ENCODE measurements at regions not wholly inside any gene's neighbourhood (a gene's known extent, or its start where the extent isn't known, plus 50 kb on each side); places are given as distances from the start of the nearest gene placed in this dataset.
A peak's percentile ranks its signal among the peaks of the same experiment; 100 is the strongest.

- H3K4me3 ChIP-seq, result no peak overlapping the region
- DNase-seq, result no peak
- H3K9me3 ChIP-seq, result no peaks in the 10 kb centered on the region
- intact Hi-C loops (cut with DNase I), result no loop called here
- no peak overlapping the region for H3K27ac ChIP-seq
- no peak for TF ChIP-seq CTCF (IDR thresholded peaks at IDR 0.05)
- H3K36me3 ChIP-seq, result no peaks in the 10 kb centered on the region
- no peaks in the 10 kb centered on the region for H3K27me3 ChIP-seq (ENCODE audit: low read depth)
- no peaks in the 10 kb centered on the region for H3K4me1 ChIP-seq
- ATAC-seq, result peak; percentile 50 to 52
Measured at GRCh38 chr5:61245486-61245885, 83.2 kb upstream of the SMIM15 start.

DNA sequence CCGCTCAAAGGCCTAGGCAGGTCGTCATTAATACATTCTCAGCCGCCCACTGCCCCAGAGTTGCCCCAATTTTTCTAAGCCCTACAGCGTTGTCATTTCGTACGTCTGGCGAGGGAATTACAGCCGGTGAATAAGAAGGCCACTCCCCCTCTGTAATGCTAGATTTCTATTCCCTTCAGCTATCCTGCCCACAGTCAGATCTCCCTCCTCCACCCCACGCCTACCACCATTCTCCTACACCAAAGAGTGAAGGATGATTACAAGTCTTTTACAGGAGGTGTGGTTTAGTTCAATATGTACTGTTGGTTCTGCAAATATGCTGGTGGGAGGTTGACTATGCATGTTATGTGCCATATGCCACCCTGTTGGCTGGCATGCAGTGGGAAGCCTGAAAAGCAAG lies 83.7 kb upstream of the SMIM15 start:
- TF ChIP-seq CTCF (IDR thresholded peaks at IDR 0.05), result no peak
- intact Hi-C loops (cut with DNase I), result no loop called here
- ATAC-seq, result peak in 1 of 2 donors; percentile 16
- H3K4me3 ChIP-seq, result no peak overlapping the region
- H3K4me1 ChIP-seq, result no peaks in the 10 kb centered on the region
- H3K36me3 ChIP-seq, result no peaks in the 10 kb centered on the region
- no peaks in the 10 kb centered on the region for H3K9me3 ChIP-seq
- no peak for DNase-seq
- no peak overlapping the region for H3K27ac ChIP-seq
- H3K27me3 ChIP-seq (ENCODE audit: low read depth), result no peaks in the 10 kb centered on the region

- TF ChIP-seq CTCF (IDR thresholded peaks at IDR 0.05), result no peak
- DNase-seq (no peak), ATAC-seq (no peak)
- intact Hi-C loops (cut with DNase I), result no loop called here
- Histone ChIP-seq H3K9me3 (no peaks in the 10 kb centered on the region), H3K27ac (no peak overlapping the region), H3K27me3 (ENCODE audit: low read depth) (no peaks in the 10 kb centered on the region), H3K4me3 (no peak overlapping the region), H3K36me3 (no peaks in the 10 kb centered on the region), H3K4me1 (no peaks in the 10 kb centered on the region)
Measured at GRCh38 chr5:61246768-61247307, 84.6 kb upstream of the SMIM15 start.

- ATAC-seq (no peak), DNase-seq (no peak)
- no peak overlapping the region for H3K4me3 ChIP-seq
- intact Hi-C loops (cut with DNase I), result no loop called here
- H3K9me3 ChIP-seq, result no peaks in the 10 kb centered on the region
- no peaks in the 10 kb centered on the region for H3K4me1 ChIP-seq
- H3K27ac ChIP-seq, result no peak overlapping the region
- no peaks in the 10 kb centered on the region for H3K27me3 ChIP-seq (ENCODE audit: low read depth)
- H3K36me3 ChIP-seq, result no peaks in the 10 kb centered on the region
- no peak for TF ChIP-seq CTCF (IDR thresholded peaks at IDR 0.05)
Measured at GRCh38 chr5:61251874-61252642, 80.0 kb upstream of the ZSWIM6 start.

DNA sequence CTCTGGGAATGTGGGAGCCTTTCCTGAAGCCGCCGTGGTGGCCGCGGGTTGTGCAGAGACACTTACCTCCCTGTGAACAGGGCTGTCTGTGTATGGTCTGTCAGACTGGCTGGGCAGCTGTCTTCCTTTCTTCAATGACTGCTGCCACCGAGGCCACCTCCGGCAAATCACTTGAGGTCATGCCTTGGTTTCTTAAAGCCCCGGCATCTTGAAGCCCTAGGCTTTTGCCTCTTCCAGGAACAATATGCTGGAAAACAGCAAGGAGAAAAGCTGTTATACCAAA lies 79.5 kb upstream of the ZSWIM6 start:
- no peak for TF ChIP-seq CTCF (IDR thresholded peaks at IDR 0.05)
- H3K9me3 ChIP-seq, result no peaks in the 10 kb centered on the region
- intact Hi-C loops (cut with DNase I), result no loop called here
- no peaks in the 10 kb centered on the region for H3K27me3 ChIP-seq (ENCODE audit: low read depth)
- H3K4me3 ChIP-seq, result no peak overlapping the region
- H3K36me3 ChIP-seq, result no peaks in the 10 kb centered on the region
- no peak overlapping the region for H3K27ac ChIP-seq
- ATAC-seq (no peak), DNase-seq (no peak)
- H3K4me1 ChIP-seq, result no peaks in the 10 kb centered on the region
